ENCODE measurements at regions not wholly inside any gene's neighbourhood (a gene's known extent, or its start where the extent isn't known, plus 50 kb on each side); places are given as distances from the start of the nearest gene placed in this dataset.

- TF ChIP-seq ZNF8 (CRISPR knock-in tag; IDR thresholded peaks at IDR 0.05) (no peak), ZFP3 (CRISPR knock-in tag; IDR thresholded peaks at IDR 0.05) (no peak)
Measured at GRCh38 chr9:86718388-86719049, 228.8 kb downstream of the GAS1 start.
